Liver (tissue), 8 donors: ENCODE measurements at regions not wholly inside any gene's neighbourhood (a gene's known extent, or its start where the extent isn't known, plus 50 kb on each side); places are given as distances from the start of the nearest gene placed in this dataset.

Source experiments
- DNase-seq: peaks from one replicate; pipeline ENCODE4 v3.0.0-alpha.2; 2017; ENCODE audit warnings: low spot score
- H3K27ac ChIP-seq, 2 donors: one replicate each; pipeline ENCODE4 v1.7.0; 2013; ENCODE audit warnings: inconsistent platforms in 2 of 2, low read length in 2 of 2, control low read depth in 1 of 2, low read depth in 1 of 2, mild to moderate bottlenecking in 1 of 2
- H3K27me3 ChIP-seq, 4 donors: one replicate each; pipeline versions ENCODE4 v1.6.1 to v1.7.0; 2013; ENCODE audit warnings: low read length in 3 of 4, inconsistent platforms in 1 of 4, mild to moderate bottlenecking in 1 of 4, moderate library complexity in 1 of 4; ENCODE audit not compliant: control insufficient read depth in 4 of 4, insufficient read depth in 4 of 4
- H3K36me3 ChIP-seq, 4 donors: one replicate each; pipeline versions ENCODE4 v1.6.1 to v1.7.0; 2013; ENCODE audit warnings: low read length in 3 of 4, mild to moderate bottlenecking in 3 of 4, low read depth in 1 of 4, moderate library complexity in 1 of 4; ENCODE audit not compliant: control insufficient read depth in 4 of 4, insufficient read depth in 3 of 4
- H3K4me1 ChIP-seq, 4 donors: one replicate each; pipeline versions ENCODE4 v1.6.1 to v1.7.0; 2013; ENCODE audit warnings: low read length in 3 of 4, mild to moderate bottlenecking in 3 of 4, moderate library complexity in 1 of 4; ENCODE audit not compliant: control insufficient read depth in 4 of 4, insufficient read depth in 4 of 4
- H3K4me3 ChIP-seq, 3 donors: one replicate each; pipeline versions ENCODE4 v1.6.1 to v1.7.0; 2013; ENCODE audit warnings: low read length in 3 of 3, control low read depth in 1 of 3, low read depth in 1 of 3, mild to moderate bottlenecking in 1 of 3
- H3K9ac ChIP-seq, 2 donors: one replicate each; pipeline ENCODE4 v1.7.0; 2013; ENCODE audit warnings: low read length in 2 of 2, mild to moderate bottlenecking in 2 of 2, moderate library complexity in 2 of 2, control low read depth in 1 of 2, low read depth in 1 of 2
- H3K9me3 ChIP-seq, 4 donors: one replicate each; pipeline versions ENCODE4 v1.6.1 to v1.7.0; 2013; ENCODE audit warnings: low read length in 3 of 4; ENCODE audit not compliant: control insufficient read depth in 4 of 4
- CTCF ChIP-seq: fragments of 150-350 bp; IDR thresholded peaks from 2 replicates; pipeline ENCODE4 v1.5.1; 2017; ENCODE audit warnings: improper control_type of control experiment, low read depth, low read length; ENCODE audit not compliant: missing input control
- EGR1 ChIP-seq, 2 donors: IDR thresholded peaks; 2 replicates each; pipeline ENCODE4 v1.6.1; 2016 to 2018; ENCODE audit warnings: antibody characterized with exemption in 2 of 2, low read depth in 2 of 2
- FOXA1 ChIP-seq: IDR thresholded peaks from 2 replicates; pipeline ENCODE4 v1.6.1; 2016; ENCODE audit warnings: antibody characterized with exemption
- FOXA2 ChIP-seq: IDR thresholded peaks from 2 replicates; pipeline ENCODE4 v1.6.1; 2016; ENCODE audit warnings: antibody characterized with exemption
- GABPA ChIP-seq, 2 donors: IDR thresholded peaks in 1 of 2; conservative IDR thresholded peaks in 1 of 2; 2 replicates each; pipeline ENCODE4 v1.6.1; 2016; ENCODE audit warnings: antibody characterized with exemption in 2 of 2, mild to moderate bottlenecking in 1 of 2, moderate library complexity in 1 of 2
- HNF4A ChIP-seq, 2 donors: conservative IDR thresholded peaks; 2 replicates each; pipeline ENCODE4 v1.6.1; 2016; ENCODE audit warnings: antibody characterized with exemption in 2 of 2, mild to moderate bottlenecking in 2 of 2
- HNF4G ChIP-seq: IDR thresholded peaks from 2 replicates; pipeline ENCODE4 v1.6.1; 2016; ENCODE audit warnings: antibody characterized with exemption
- JUND ChIP-seq, 2 donors: IDR thresholded peaks; 2 replicates each; pipeline ENCODE4 v1.6.1; 2016; ENCODE audit warnings: antibody characterized with exemption in 2 of 2
- MAX ChIP-seq: IDR thresholded peaks from 2 replicates; pipeline ENCODE4 v1.6.1; 2016; ENCODE audit warnings: antibody characterized with exemption
- NR2F2 ChIP-seq: IDR thresholded peaks from 2 replicates; pipeline ENCODE4 v1.6.1; 2016; ENCODE audit warnings: antibody characterized with exemption
- RAD21 ChIP-seq, 2 donors: IDR thresholded peaks; 2 replicates each; pipeline ENCODE4 v1.6.1; 2016; ENCODE audit warnings: antibody characterized with exemption in 2 of 2, mild to moderate bottlenecking in 2 of 2
- RXRA ChIP-seq, 2 donors: IDR thresholded peaks; 2 replicates each; pipeline ENCODE4 v1.6.1; 2017 to 2018; ENCODE audit warnings: antibody characterized with exemption in 2 of 2, mild to moderate bottlenecking in 1 of 2
- SP1 ChIP-seq: IDR thresholded peaks from 2 replicates; pipeline ENCODE4 v1.6.1; 2018; ENCODE audit warnings: antibody characterized with exemption, mild to moderate bottlenecking
- TAF1 ChIP-seq: conservative IDR thresholded peaks from 2 replicates; pipeline ENCODE4 v1.6.1; 2016; ENCODE audit warnings: antibody characterized with exemption, mild to moderate bottlenecking
- YY1 ChIP-seq: IDR thresholded peaks from 2 replicates; pipeline ENCODE4 v1.6.1; 2016; ENCODE audit warnings: antibody characterized with exemption, mild to moderate bottlenecking
- WGBS: extraction: QIAGEN DNeasy Blood & Tissue Kit; methylation state at CpG from one replicate; pipeline ENCODE4 v1.1.7; 2013; 5-methylcytosine and 5-hydroxymethylcytosine counted together
- TF ChIP-seq, protein P1 (sequence below): IDR thresholded peaks from 2 replicates; pipeline ENCODE4 v1.6.1; 2016; ENCODE audit warnings: antibody characterized with exemption, mild to moderate bottlenecking
- TF ChIP-seq, protein P2 (sequence below): IDR thresholded peaks from 2 replicates; pipeline ENCODE4 v1.6.1; 2016; ENCODE audit warnings: antibody characterized with exemption
- TF ChIP-seq, protein P3 (sequence below): IDR thresholded peaks from 2 replicates; pipeline ENCODE4 v1.6.1; 2016; ENCODE audit warnings: antibody characterized with exemption
- donor health status: healthy.
- donor health status: healthy.
- donor health status: healthy.
- donor health status: healthy.
- donor health status: healthy.

DNA sequence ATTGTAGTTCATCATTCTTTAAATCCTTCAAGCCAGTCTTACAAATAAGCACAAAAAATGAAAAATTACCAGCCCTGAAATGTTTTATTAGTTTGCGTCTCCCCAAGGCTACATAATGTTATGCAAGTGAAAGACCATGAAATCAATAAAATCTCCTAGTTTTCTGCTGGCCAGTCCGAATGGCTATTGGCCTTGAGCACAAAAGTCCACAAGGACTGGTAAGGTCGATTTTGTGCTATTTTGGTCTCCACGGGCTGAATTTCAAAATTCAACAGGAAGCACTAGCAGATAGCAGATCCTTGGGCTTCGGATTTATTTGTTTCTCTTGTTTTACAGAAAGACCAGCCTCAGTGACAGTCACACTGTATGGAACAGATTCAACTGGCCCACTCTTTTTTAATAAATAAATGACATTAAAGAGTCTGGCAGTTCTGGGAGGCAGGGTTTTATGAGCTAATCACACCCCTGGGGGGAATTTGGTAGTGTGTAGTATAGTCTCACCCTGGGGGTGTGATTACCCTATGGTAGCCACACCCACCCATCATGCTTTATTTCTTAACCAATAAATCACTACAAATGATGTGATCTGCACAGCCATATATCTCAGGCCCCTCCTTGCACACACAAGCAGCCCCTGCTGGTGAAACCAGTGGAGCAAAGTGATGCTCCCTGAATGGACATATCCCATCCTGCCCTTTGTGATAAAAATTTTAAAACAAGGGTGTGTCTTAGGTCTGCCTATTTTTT lies 51.1 kb upstream of the TMEM33 start:
- Histone ChIP-seq H3K36me3 (no peaks in the 10 kb centered on the region), H3K27ac (peak overlapping the region; percentile 34 to 65), H3K9me3 (peaks cover 0 to 5% (median 0%) of the 10 kb centered on the region in 4 donors), H3K27me3 (peaks cover 0 to 5% (median 0%) of the 10 kb centered on the region in 4 donors), H3K4me3 (no peak overlapping the region), H3K4me1 (peaks cover 17 to 70% (median 56%) of the 10 kb centered on the region in 4 donors), H3K9ac (no peak overlapping the region)
- peak; percentile 80 for TF ChIP-seq HNF4G
- TF ChIP-seq TAF1 = no peak
- no peak for TF ChIP-seq CTCF
- TF ChIP-seq SP1 = peak; percentile 92
- peak; percentile 79 for TF ChIP-seq FOXA1
- peak; percentile 85 for TF ChIP-seq MAX
- peak; percentile 41 to 69 for TF ChIP-seq GABPA (IDR thresholded peaks at IDR 0.05 in 1 of 2, conservative IDR thresholded peaks at IDR 0.05 in 1 of 2)
- TF ChIP-seq RAD21 (IDR thresholded peaks at IDR 0.05) = peak; percentile 51 to 53
- no peak for TF ChIP-seq NR2F2
- peak; percentile 55 to 90 for TF ChIP-seq JUND (IDR thresholded peaks at IDR 0.05)
- peak; percentile 98 to 99 for TF ChIP-seq HNF4A (conservative IDR thresholded peaks at IDR 0.05)
- TF ChIP-seq, protein P1, sequence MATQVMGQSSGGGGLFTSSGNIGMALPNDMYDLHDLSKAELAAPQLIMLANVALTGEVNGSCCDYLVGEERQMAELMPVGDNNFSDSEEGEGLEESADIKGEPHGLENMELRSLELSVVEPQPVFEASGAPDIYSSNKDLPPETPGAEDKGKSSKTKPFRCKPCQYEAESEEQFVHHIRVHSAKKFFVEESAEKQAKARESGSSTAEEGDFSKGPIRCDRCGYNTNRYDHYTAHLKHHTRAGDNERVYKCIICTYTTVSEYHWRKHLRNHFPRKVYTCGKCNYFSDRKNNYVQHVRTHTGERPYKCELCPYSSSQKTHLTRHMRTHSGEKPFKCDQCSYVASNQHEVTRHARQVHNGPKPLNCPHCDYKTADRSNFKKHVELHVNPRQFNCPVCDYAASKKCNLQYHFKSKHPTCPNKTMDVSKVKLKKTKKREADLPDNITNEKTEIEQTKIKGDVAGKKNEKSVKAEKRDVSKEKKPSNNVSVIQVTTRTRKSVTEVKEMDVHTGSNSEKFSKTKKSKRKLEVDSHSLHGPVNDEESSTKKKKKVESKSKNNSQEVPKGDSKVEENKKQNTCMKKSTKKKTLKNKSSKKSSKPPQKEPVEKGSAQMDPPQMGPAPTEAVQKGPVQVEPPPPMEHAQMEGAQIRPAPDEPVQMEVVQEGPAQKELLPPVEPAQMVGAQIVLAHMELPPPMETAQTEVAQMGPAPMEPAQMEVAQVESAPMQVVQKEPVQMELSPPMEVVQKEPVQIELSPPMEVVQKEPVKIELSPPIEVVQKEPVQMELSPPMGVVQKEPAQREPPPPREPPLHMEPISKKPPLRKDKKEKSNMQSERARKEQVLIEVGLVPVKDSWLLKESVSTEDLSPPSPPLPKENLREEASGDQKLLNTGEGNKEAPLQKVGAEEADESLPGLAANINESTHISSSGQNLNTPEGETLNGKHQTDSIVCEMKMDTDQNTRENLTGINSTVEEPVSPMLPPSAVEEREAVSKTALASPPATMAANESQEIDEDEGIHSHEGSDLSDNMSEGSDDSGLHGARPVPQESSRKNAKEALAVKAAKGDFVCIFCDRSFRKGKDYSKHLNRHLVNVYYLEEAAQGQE = peak; percentile 79
- TF ChIP-seq RXRA (IDR thresholded peaks at IDR 0.05) = peak; percentile 79 to 90
- TF ChIP-seq FOXA2 = peak; percentile 74
- peak; percentile 85 for TF ChIP-seq YY1
- TF ChIP-seq EGR1 (IDR thresholded peaks at IDR 0.05; ENCODE audit: low read depth in 2 of 2) = peak in 1 of 2 donors; percentile 66
- TF ChIP-seq, protein P2, sequence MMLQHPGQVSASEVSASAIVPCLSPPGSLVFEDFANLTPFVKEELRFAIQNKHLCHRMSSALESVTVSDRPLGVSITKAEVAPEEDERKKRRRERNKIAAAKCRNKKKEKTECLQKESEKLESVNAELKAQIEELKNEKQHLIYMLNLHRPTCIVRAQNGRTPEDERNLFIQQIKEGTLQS = no peak
- TF ChIP-seq, protein P3, sequence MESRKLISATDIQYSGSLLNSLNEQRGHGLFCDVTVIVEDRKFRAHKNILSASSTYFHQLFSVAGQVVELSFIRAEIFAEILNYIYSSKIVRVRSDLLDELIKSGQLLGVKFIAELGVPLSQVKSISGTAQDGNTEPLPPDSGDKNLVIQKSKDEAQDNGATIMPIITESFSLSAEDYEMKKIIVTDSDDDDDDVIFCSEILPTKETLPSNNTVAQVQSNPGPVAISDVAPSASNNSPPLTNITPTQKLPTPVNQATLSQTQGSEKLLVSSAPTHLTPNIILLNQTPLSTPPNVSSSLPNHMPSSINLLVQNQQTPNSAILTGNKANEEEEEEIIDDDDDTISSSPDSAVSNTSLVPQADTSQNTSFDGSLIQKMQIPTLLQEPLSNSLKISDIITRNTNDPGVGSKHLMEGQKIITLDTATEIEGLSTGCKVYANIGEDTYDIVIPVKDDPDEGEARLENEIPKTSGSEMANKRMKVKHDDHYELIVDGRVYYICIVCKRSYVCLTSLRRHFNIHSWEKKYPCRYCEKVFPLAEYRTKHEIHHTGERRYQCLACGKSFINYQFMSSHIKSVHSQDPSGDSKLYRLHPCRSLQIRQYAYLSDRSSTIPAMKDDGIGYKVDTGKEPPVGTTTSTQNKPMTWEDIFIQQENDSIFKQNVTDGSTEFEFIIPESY = peak; percentile 86
- DNase-seq = no peak
- WGBS = 19% methylated on average over 5 of the region's 5 CpGs
